SU-DHL-6 (cell line): ENCODE measurements at regions not wholly inside any gene's neighbourhood (a gene's known extent, or its start where the extent isn't known, plus 50 kb on each side); places are given as distances from the start of the nearest gene placed in this dataset.
"Not testable (repeated sequence)": the region's sequence is repeated elsewhere in the genome, so short reads cannot be mapped to it uniquely, and the experiment has no call there.

Experiments used
- H2AFZ ChIP-seq: fragments of 200-600 bp; sonication (generic); 2 replicates; pipeline ENCODE4 v1.6.1; 2014; ENCODE audit warnings: low read depth, mild to moderate bottlenecking, moderate library complexity, mixed read lengths, antibody characterized with exemption, low read length; ENCODE audit not compliant: severe bottlenecking
- H3F3A ChIP-seq: fragments of 200-600 bp; shearing (Covaris generic); 2 replicates; pipeline ENCODE4 v1.6.0; 2016; ENCODE audit warnings: antibody characterized with exemption, mild to moderate bottlenecking; ENCODE audit not compliant: insufficient read depth
- H3K27ac ChIP-seq: fragments of 200-600 bp; sonication (generic); 2 replicates; pipeline ENCODE4 v1.5.1; 2016; ENCODE audit warnings: low read depth, mild to moderate bottlenecking, low read length, moderate library complexity, mixed read lengths
- H3K27me3 ChIP-seq: fragments of 200-600 bp; sonication (generic), shearing (Covaris generic); 2 replicates; pipeline ENCODE4 v1.6.0; 2014; ENCODE audit warnings: mild to moderate bottlenecking, low read length
- H3K36me3 ChIP-seq: fragments of 200-600 bp; sonication (generic); 2 replicates; pipeline ENCODE4 v1.6.1; 2014; ENCODE audit warnings: mild to moderate bottlenecking, low read length, mixed read lengths
- H3K4me2 ChIP-seq: fragments of 300-600, 200-600 bp; shearing (Covaris generic), sonication (generic); 2 replicates; pipeline ENCODE4 v1.6.0; 2014; ENCODE audit warnings: low read length, low read depth, mild to moderate bottlenecking; ENCODE audit not compliant: poor library complexity, severe bottlenecking
- H3K4me3 ChIP-seq: fragments of 200-600 bp; sonication (generic); 2 replicates; pipeline ENCODE4 v1.5.1; 2014; ENCODE audit warnings: antibody characterized with exemption, low read length, mild to moderate bottlenecking, mixed read lengths; ENCODE audit not compliant: insufficient read depth, poor library complexity, severe bottlenecking
- H3K79me2 ChIP-seq: fragments of 200-600 bp; sonication (generic); 2 replicates; pipeline ENCODE4 v1.6.1; 2014; ENCODE audit warnings: mild to moderate bottlenecking, low read length, moderate library complexity; ENCODE audit not compliant: insufficient read depth
- H3K9ac ChIP-seq: fragments of 200-600 bp; sonication (generic); 2 replicates; pipeline ENCODE4 v1.7.0; 2014; ENCODE audit warnings: mild to moderate bottlenecking, low read length
- H3K9me2 ChIP-seq: fragments of 200-600 bp; sonication (generic); replicated peaks from 2 replicates; pipeline ENCODE4 v1.6.1; 2014; ENCODE audit warnings: low read length; ENCODE audit not compliant: insufficient read depth
- H3K9me3 ChIP-seq: fragments of 200-600 bp; sonication (generic); 2 replicates; pipeline ENCODE4 v1.6.1; 2014; ENCODE audit warnings: low read length, mixed read lengths; ENCODE audit not compliant: insufficient read depth
- H4K20me1 ChIP-seq: fragments of 200-600 bp; sonication (generic); 2 replicates; pipeline ENCODE4 v1.6.1; 2014; ENCODE audit warnings: low read depth, mild to moderate bottlenecking, antibody characterized with exemption, low read length, moderate library complexity, mixed read lengths
- EZH2phosphoT487 ChIP-seq: fragments of 200-600 bp; sonication (generic), shearing (Covaris generic); conservative IDR thresholded peaks from 2 replicates; pipeline ENCODE4 v1.6.1; 2018; ENCODE audit warnings: mild to moderate bottlenecking, antibody characterized with exemption, low read length, moderate library complexity, mixed read lengths
- TF ChIP-seq, protein P1 (sequence below): fragments of 200-600 bp; sonication (generic); IDR thresholded peaks from one replicate; pipeline ENCODE4 v1.5.1; 2017; ENCODE audit warnings: antibody characterized with exemption, mild to moderate bottlenecking, low read length, moderate library complexity; ENCODE audit not compliant: insufficient read depth, poor library complexity, severe bottlenecking

DNA sequence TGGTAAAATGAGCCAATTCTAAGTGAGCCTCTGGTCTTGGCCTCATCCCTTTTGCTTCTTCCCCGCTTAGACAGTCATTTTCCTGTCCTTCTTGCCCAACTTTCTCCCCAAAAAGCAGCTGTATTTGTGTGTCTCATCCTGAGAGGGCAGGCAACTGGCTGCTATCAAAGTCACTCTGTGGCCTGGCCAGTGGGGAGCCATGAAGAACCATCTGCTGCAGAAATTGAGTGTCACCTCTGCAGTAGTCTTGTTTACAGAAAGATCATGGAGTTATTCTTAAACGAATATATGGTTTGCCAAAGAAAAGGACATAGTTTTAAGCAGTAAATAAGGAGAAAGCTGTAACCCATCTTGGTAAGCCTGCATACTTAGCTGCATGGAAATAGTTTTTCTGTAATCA lies 233.6 kb upstream of the ELAVL2 start:
- Histone ChIP-seq H3K27me3 (no peaks in the 10 kb centered on the region), H3K27ac (no peak overlapping the region), H3K9me3 (no peaks in the 10 kb centered on the region), H3K4me2 (no peak overlapping the region), H3K4me3 (no peak overlapping the region), H3K9ac (no peak overlapping the region), H3F3A (no peaks in the 10 kb centered on the region), H2AFZ (no peak overlapping the region), H3K9me2 (no peaks in the 10 kb centered on the region), H3K36me3 (no peaks in the 10 kb centered on the region), H4K20me1 (no peaks in the 10 kb centered on the region), H3K79me2 (no peaks in the 10 kb centered on the region)
- TF ChIP-seq EZH2phosphoT487, result no peak
- TF ChIP-seq, protein P1, sequence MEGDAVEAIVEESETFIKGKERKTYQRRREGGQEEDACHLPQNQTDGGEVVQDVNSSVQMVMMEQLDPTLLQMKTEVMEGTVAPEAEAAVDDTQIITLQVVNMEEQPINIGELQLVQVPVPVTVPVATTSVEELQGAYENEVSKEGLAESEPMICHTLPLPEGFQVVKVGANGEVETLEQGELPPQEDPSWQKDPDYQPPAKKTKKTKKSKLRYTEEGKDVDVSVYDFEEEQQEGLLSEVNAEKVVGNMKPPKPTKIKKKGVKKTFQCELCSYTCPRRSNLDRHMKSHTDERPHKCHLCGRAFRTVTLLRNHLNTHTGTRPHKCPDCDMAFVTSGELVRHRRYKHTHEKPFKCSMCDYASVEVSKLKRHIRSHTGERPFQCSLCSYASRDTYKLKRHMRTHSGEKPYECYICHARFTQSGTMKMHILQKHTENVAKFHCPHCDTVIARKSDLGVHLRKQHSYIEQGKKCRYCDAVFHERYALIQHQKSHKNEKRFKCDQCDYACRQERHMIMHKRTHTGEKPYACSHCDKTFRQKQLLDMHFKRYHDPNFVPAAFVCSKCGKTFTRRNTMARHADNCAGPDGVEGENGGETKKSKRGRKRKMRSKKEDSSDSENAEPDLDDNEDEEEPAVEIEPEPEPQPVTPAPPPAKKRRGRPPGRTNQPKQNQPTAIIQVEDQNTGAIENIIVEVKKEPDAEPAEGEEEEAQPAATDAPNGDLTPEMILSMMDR, result no peak

DNA sequence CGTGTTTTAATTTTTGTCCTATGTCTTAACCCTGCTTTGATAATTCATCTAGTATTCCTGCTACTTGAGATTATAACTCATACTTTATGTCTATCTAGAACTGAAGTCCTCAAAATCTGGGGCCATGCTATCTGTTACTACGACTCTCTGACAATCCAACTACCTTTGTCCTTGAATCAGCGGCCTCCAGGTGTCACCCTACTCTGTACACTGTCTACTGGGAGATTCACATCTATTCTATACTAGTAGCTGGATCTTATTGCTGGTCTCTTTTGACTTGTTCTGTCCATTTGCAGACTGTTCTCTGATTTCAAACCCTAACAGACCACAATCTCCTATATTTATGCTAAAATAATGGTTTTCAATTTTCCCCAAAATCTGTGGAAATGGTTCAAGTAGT lies 225.5 kb upstream of the ELAVL2 start:
- H4K20me1 ChIP-seq, result no peaks in the 10 kb centered on the region
- H3K4me3 ChIP-seq, result no peak overlapping the region
- no peaks in the 10 kb centered on the region for H3F3A ChIP-seq
- no peaks in the 10 kb centered on the region for H3K79me2 ChIP-seq
- no peak overlapping the region for H3K4me2 ChIP-seq
- H3K9me2 ChIP-seq, result peaks cover 4% of the 10 kb centered on the region; the same call in 1 of the 2 replicates
- no peaks in the 10 kb centered on the region; the same call in 1 of the 2 replicates for H3K9me3 ChIP-seq
- H2AFZ ChIP-seq, result no peak overlapping the region
- no peaks in the 10 kb centered on the region for H3K27me3 ChIP-seq
- H3K27ac ChIP-seq, result no peak overlapping the region
- TF ChIP-seq, protein P1, result no peak
- TF ChIP-seq EZH2phosphoT487, result no peak
- H3K36me3 ChIP-seq, result no peaks in the 10 kb centered on the region
- H3K9ac ChIP-seq, result no peak overlapping the region

DNA sequence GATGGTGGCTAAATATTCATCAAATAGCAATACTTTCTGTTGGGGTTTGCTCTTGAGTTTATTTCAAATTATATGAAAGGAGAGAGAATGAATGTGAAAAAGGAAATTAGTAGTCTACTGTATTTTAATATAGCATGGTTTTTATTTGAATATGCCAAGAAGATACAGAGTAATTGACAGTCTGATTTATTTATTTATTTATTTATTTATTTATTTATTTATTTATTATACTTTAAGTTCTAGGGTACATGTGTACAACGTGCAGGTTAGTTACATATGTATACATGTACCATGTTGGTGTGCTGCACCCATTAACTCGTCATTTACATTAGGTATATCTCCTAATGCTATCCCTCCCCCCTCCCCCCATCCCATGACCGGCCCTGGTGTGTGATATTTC lies 224.2 kb upstream of the ELAVL2 start:
- not testable (repeated sequence) for H3K27ac ChIP-seq, H3K9me3 ChIP-seq, H3K9me2 ChIP-seq, H3K79me2 ChIP-seq, H3K36me3 ChIP-seq, H3K27me3 ChIP-seq, H4K20me1 ChIP-seq, H3F3A ChIP-seq, H3K9ac ChIP-seq, H3K4me2 ChIP-seq, H3K4me3 ChIP-seq, H2AFZ ChIP-seq

DNA sequence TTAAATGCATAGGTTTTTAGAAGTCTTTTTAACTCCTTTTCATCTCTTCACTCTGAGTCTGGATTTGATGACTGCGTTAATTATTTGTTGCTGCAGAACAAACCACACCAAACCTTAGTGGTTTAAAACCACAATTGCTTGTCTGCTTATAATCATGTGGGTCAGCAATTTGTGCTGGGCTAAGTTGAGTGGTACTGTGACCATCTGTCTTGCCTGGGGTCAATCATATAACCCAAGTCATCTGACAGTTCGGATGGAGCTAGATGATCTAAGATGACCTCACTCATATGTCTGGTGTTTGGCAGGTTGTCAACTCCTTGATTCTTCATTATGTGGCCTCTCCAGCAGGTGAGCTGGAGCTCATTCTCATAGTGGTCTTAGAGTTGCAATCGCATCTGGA lies 219.1 kb upstream of the ELAVL2 start:
- Histone ChIP-seq H3K9me2 (peaks cover 4% of the 10 kb centered on the region; the same call in 1 of the 2 replicates), H3K36me3 (no peaks in the 10 kb centered on the region), H3K79me2 (no peaks in the 10 kb centered on the region), H3K4me3 (no peak overlapping the region), H3K9ac (no peak overlapping the region), H3K9me3 (no peaks in the 10 kb centered on the region), H3K4me2 (no peak overlapping the region), H4K20me1 (no peaks in the 10 kb centered on the region), H3K27ac (no peak overlapping the region), H3K27me3 (no peaks in the 10 kb centered on the region), H3F3A (no peaks in the 10 kb centered on the region), H2AFZ (no peak overlapping the region)
- no peak for TF ChIP-seq EZH2phosphoT487
- TF ChIP-seq, protein P1, result no peak
